Spleen (tissue), 11 donors: ENCODE measurements at regions not wholly inside any gene's neighbourhood (a gene's known extent, or its start where the extent isn't known, plus 50 kb on each side); places are given as distances from the start of the nearest gene placed in this dataset.

Source experiments
- DNase-seq: peaks from one replicate; pipeline ENCODE4 v3.0.0-alpha.2; 2020
- H3K27ac ChIP-seq, 8 donors: fragments of 200-600 bp; sonication (generic) in 7 of 8; 1 replicate in 4 of 8; 2 replicates in 4 of 8; pipeline versions ENCODE4 v1.5.0 to v1.8.0; 2016 to 2021; ENCODE audit warnings: inconsistent platforms in 4 of 8, mild to moderate bottlenecking in 4 of 8, moderate library complexity in 1 of 8
- H3K27me3 ChIP-seq, 7 donors: fragments of 200-600 bp; sonication (generic) in 6 of 7; replicated peaks in 1 of 7; 1 replicate in 4 of 7; 2 replicates in 3 of 7; pipeline versions ENCODE4 v1.5.0 to v1.8.0; 2016 to 2021; ENCODE audit warnings: inconsistent platforms in 3 of 7, mild to moderate bottlenecking in 1 of 7
- H3K36me3 ChIP-seq, 6 donors: fragments of 200-600 bp; sonication (generic) in 5 of 6; 1 replicate in 4 of 6; 2 replicates in 2 of 6; pipeline versions ENCODE4 v1.5.0 to v1.8.0; 2016 to 2021; ENCODE audit warnings: inconsistent platforms in 2 of 6
- H3K4me1 ChIP-seq, 6 donors: fragments of 200-600 bp; sonication (generic) in 5 of 6; 1 replicate in 3 of 6; 2 replicates in 3 of 6; pipeline versions ENCODE4 v1.5.0 to v1.8.0; 2016 to 2021; ENCODE audit warnings: inconsistent platforms in 3 of 6
- H3K4me3 ChIP-seq, 8 donors: fragments of 200-600 bp; sonication (generic) in 7 of 8; 1 replicate in 4 of 8; 2 replicates in 4 of 8; pipeline versions ENCODE4 v1.5.0 to v1.8.0; 2016 to 2021; ENCODE audit warnings: inconsistent platforms in 4 of 8, mild to moderate bottlenecking in 4 of 8, moderate library complexity in 2 of 8
- H3K9me3 ChIP-seq, 8 donors: fragments of 200-600 bp; sonication (generic) in 7 of 8; 1 replicate in 4 of 8; 2 replicates in 4 of 8; pipeline versions ENCODE4 v1.5.0 to v1.8.0; 2016 to 2021; ENCODE audit warnings: inconsistent platforms in 4 of 8
- CTCF ChIP-seq, 11 experiments: fragments of 200-600 bp in 7 of 11; fragments of 450-650 bp in 4 of 11; sonication (generic) in 4 of 11; IDR thresholded peaks in 8 of 11; conservative IDR thresholded peaks in 3 of 11; 1 replicate in 7 of 11; 2 replicates in 4 of 11; pipeline versions ENCODE4 v1.4.0 to v1.8.0; 2016 to 2021; ENCODE audit warnings: antibody characterized with exemption in 11 of 11, inconsistent platforms in 4 of 11, mild to moderate bottlenecking in 1 of 11
- POLR2A ChIP-seq, 3 donors: fragments of 450-650 bp; IDR thresholded peaks; one replicate each; pipeline ENCODE4 v1.5.1; 2017; ENCODE audit warnings: antibody characterized with exemption in 3 of 3, mild to moderate bottlenecking in 1 of 3
- POLR2AphosphoS5 ChIP-seq, 3 donors: sonication (generic); formaldehyde crosslinking; IDR thresholded peaks; one replicate each; pipeline ENCODE4 v1.5.1; 2017; ENCODE audit warnings: antibody characterized with exemption in 3 of 3
- WGBS, 5 donors: extraction: QIAGEN DNeasy Blood & Tissue Kit in 3 of 5; methylation state at CpG; one replicate each; pipeline versions ENCODE4 v1.1.5 to v1.1.7; 2013 to 2018; 5-methylcytosine and 5-hydroxymethylcytosine counted together
- intact Hi-C: fragments of 100-400 bp; cut with DNase I; formaldehyde crosslinking; loops from one replicate; pipeline ENCODE4 v1.15.0; 2023; ENCODE audit warnings: low total_unique reads
- donor health status: healthy with polysubstance abuse.
- donor health status: DM: no; HTN: no; CAD: no; lungs with moderate emphysema.
- donor health status: DM: no; HTN: no; CAD: no.
- donor health status: Bipolar disorder and iron deficiency.
- donor health status: healthy.
- donor health status: DM: no; HTN: no; CAD: no.
- donor health status: DM: yes; HTN: yes; CAD: no.

- 89 to 99% (median 95%) methylated on average over 3 of the region's 3 CpGs for WGBS, 5 donors
Observed at GRCh38 chr2:106599540-106599939, 112.4 kb downstream of the CD8B2 start.

DNA sequence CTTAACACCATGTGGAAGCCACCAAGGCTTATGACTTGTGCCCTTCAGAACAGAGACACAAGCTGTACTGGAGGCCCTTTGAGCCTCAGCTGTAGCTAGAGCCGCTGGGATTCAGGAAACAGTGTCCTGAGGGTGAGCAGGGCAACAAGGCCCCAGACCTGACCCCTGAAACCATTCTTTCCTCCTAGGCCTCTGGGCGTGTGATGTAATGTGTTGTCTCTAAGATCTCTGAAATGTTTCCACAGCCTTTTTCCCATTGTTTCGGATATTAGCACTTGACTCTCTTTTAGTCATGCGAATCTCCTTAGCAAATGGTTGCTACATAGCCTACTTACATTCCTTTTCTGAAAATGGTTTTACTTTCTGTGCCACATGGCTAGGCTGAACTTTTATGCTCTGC lies 114.9 kb downstream of the CD8B2 start:
- Histone ChIP-seq H3K4me1 (no peaks in the 10 kb centered on the region), H3K36me3 (no peaks in the 10 kb centered on the region), H3K9me3 (peaks cover 0 to 7% (median 0%) of the 10 kb centered on the region in 8 donors), H3K27me3 (peaks cover 0 to 24% (median 3%) of the 10 kb centered on the region in 7 donors), H3K27ac (no peak overlapping the region), H3K4me3 (no peak overlapping the region)
- no peak for DNase-seq
- WGBS, 5 donors = 76 to 92% (median 87%) methylated on average over 4 of the region's 4 CpGs
- intact Hi-C loops = no loop called here
- TF ChIP-seq POLR2A (IDR thresholded peaks at IDR 0.05) (no peak), CTCF (IDR thresholded peaks at IDR 0.05 in 8 of 11, conservative IDR thresholded peaks at IDR 0.05 in 3 of 11) (no peak), POLR2AphosphoS5 (IDR thresholded peaks at IDR 0.05) (no peak)

More at GRCh38 chr2:106599540-106599939, 112.4 kb downstream of the CD8B2 start:
- H3K9me3 ChIP-seq = no peaks in the 10 kb centered on the region
- TF ChIP-seq POLR2AphosphoS5 (IDR thresholded peaks at IDR 0.05) (no peak), CTCF (IDR thresholded peaks at IDR 0.05 in 8 of 11, conservative IDR thresholded peaks at IDR 0.05 in 3 of 11) (no peak), POLR2A (IDR thresholded peaks at IDR 0.05) (no peak)
- intact Hi-C loops = no loop called here
- DNase-seq = no peak
- H3K27ac ChIP-seq = no peak overlapping the region
- peaks cover 0 to 35% (median 0%) of the 10 kb centered on the region in 7 donors for H3K27me3 ChIP-seq
- no peak overlapping the region for H3K4me3 ChIP-seq
- H3K4me1 ChIP-seq = no peaks in the 10 kb centered on the region
- no peaks in the 10 kb centered on the region for H3K36me3 ChIP-seq

GRCh38 chr2:106606652-106607051 lies 119.5 kb downstream of the CD8B2 start:
- 76 to 94% (median 83%) methylated on average over 3 of the region's 3 CpGs for WGBS, 5 donors
- H3K4me1 ChIP-seq = no peaks in the 10 kb centered on the region
- peaks cover 0 to 7% (median 0%) of the 10 kb centered on the region in 8 donors for H3K9me3 ChIP-seq
- TF ChIP-seq POLR2AphosphoS5 (IDR thresholded peaks at IDR 0.05) = no peak
- no peak for TF ChIP-seq CTCF (IDR thresholded peaks at IDR 0.05 in 8 of 11, conservative IDR thresholded peaks at IDR 0.05 in 3 of 11)
- no peak for TF ChIP-seq POLR2A (IDR thresholded peaks at IDR 0.05)
- intact Hi-C loops = no loop called here
- DNase-seq = no peak
- H3K36me3 ChIP-seq = no peaks in the 10 kb centered on the region
- peaks cover 0 to 27% (median 8%) of the 10 kb centered on the region in 7 donors for H3K27me3 ChIP-seq
- no peak overlapping the region for H3K27ac ChIP-seq
- H3K4me3 ChIP-seq = no peak overlapping the region

DNA sequence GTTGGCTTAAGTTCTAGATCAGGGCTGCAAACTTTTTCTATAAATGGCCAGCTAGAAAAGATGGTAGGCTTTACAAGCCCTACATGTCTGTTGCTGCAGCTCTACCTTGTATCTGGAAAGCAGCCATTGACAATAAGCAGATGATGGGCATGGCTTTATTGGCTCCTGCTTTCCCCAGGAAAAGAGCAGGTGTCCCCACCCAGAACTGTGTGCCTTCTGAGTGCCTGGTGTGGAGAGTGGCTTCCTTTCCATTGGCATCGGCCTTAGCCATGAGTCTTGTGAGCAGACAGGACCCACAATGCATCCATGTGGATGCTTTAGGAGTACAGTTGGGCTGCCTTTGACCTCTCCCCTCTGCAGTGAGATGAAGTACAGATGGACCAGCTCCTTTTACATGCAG lies 120.2 kb downstream of the CD8B2 start:
- intact Hi-C loops = no loop called here
- DNase-seq = no peak
- WGBS, 5 donors = 73 to 89% (median 86%) methylated on average over 1 of the region's 1 CpG; no CpG with 5 or more reads in 1 of the 5 donors
- Histone ChIP-seq H3K4me3 (no peak overlapping the region), H3K4me1 (no peaks in the 10 kb centered on the region), H3K27ac (no peak overlapping the region), H3K36me3 (no peaks in the 10 kb centered on the region), H3K9me3 (peaks cover 0 to 9% (median 1%) of the 10 kb centered on the region in 8 donors), H3K27me3 (peaks cover 0 to 25% (median 8%) of the 10 kb centered on the region in 7 donors)
- TF ChIP-seq CTCF (IDR thresholded peaks at IDR 0.05 in 8 of 11, conservative IDR thresholded peaks at IDR 0.05 in 3 of 11) = no peak
- TF ChIP-seq POLR2A (IDR thresholded peaks at IDR 0.05) = no peak
- TF ChIP-seq POLR2AphosphoS5 (IDR thresholded peaks at IDR 0.05) = no peak
